ENCODE measurements at regions not wholly inside any gene's neighbourhood (a gene's known extent, or its start where the extent isn't known, plus 50 kb on each side); places are given as distances from the start of the nearest gene placed in this dataset.

DNA sequence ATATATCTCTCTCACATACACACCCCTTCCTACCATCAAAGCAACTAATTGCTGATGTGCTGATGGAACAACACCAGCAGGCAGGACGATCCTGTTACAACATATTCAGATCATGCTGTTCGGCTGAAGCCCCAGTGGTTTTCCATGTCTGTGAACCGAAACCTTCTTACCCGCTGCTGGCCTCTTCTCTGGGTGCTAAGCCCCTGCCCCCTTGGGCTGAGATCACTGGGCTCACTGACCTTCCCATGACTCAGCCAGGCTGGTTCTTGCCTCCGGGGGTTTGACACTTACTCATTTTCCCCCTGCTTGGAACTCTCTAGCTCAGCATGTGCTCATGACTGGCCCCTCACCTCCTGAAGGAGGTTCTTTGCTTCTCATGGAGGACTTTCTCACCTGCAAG lies 122.0 kb upstream of the RGMA start (continued):
- TF ChIP-seq ATF7 (IDR thresholded peaks at IDR 0.05; ENCODE audit: low read depth) (no peak), ZBED1 (IDR thresholded peaks at IDR 0.05; ENCODE audit: borderline replicate concordance) (no peak), JUND (IDR thresholded peaks at IDR 0.05; ENCODE audit: low read depth, low read length) (no peak), ZNF217 (IDR thresholded peaks at IDR 0.05) (no peak), NR2F1 (conservative IDR thresholded peaks at IDR 0.05) (no peak), YY1 (IDR thresholded peaks at IDR 0.05; ENCODE audit: low read depth, low read length) (no peak), RFX5 (IDR thresholded peaks at IDR 0.05; ENCODE audit: low read depth, low read length) (no peak), POLR2AphosphoS2 (IDR thresholded peaks at IDR 0.05; ENCODE audit: low read depth, low read length) (no peak), HDGF (IDR thresholded peaks at IDR 0.05) (no peak), MTA2 (IDR thresholded peaks at IDR 0.05; ENCODE audit: low read depth) (no peak), MTA3 (IDR thresholded peaks at IDR 0.05; ENCODE audit: borderline replicate concordance, low read length) (no peak), ZNF622 (IDR thresholded peaks at IDR 0.05) (no peak), CHD4 (IDR thresholded peaks at IDR 0.05) (no peak)
- TF ChIP-seq, protein P1, sequence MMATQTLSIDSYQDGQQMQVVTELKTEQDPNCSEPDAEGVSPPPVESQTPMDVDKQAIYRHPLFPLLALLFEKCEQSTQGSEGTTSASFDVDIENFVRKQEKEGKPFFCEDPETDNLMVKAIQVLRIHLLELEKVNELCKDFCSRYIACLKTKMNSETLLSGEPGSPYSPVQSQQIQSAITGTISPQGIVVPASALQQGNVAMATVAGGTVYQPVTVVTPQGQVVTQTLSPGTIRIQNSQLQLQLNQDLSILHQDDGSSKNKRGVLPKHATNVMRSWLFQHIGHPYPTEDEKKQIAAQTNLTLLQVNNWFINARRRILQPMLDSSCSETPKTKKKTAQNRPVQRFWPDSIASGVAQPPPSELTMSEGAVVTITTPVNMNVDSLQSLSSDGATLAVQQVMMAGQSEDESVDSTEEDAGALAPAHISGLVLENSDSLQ (IDR thresholded peaks at IDR 0.05): no peak

DNA sequence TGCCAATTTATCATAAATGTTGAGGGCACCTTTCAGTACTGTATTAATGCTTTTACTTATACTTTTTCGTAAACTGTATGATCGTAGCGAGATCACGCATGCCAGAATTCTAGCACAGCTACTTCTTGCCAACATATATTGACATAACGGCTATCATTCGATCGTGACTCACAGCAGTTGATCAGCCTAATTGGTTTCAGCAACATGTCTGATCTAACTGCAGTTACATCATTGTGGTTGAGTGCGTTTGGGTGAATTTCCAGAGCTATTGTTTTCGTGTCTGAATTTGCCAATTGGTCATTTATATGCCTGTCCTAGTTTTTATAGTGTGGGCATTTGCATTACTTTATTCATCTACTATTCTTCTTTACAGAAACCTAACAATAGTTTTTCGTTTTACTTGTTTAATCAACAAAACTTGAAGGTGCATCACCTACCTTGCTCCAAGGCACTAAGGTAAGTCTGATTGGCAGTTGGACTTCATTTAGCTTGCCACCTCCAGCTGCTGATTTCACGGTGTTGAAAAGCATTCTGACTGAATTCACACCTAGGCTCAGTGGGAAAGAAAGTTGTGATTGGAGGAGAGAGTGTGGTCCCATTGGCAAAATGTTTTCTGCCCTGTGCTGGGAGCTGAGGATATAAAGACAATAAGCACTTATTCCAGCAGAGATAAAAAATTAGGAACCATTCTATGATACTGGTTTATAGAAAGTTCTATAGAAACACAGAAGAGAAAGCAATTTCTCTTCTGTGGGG lies 120.9 kb upstream of the RGMA start:
- no peaks in the 10 kb centered on the region for H4K20me1 ChIP-seq (ENCODE audit: control insufficient read depth, insufficient read depth)
- H2AFZ ChIP-seq (ENCODE audit: control insufficient read depth, low read depth, low read length): no peak overlapping the region
- H3K36me3 ChIP-seq (ENCODE audit: control insufficient read depth in 2 of 2, insufficient read depth in 2 of 2, low read length in 1 of 2): no peaks in the 10 kb centered on the region
- TF ChIP-seq TARDBP (IDR thresholded peaks at IDR 0.05; ENCODE audit: borderline replicate concordance) (no peak), RBBP5 (conservative IDR thresholded peaks at IDR 0.05) (no peak), RUNX3 (IDR thresholded peaks at IDR 0.05; ENCODE audit: low read length) (no peak), ESRRA (IDR thresholded peaks at IDR 0.05; ENCODE audit: low read length) (no peak), HDAC6 (IDR thresholded peaks at IDR 0.05; ENCODE audit: unreplicated experiment) (no peak), CBFB (IDR thresholded peaks at IDR 0.05; ENCODE audit: low read depth) (no peak), CBX5 (IDR thresholded peaks at IDR 0.05; ENCODE audit: low read depth) (no peak), TCF12 (IDR thresholded peaks at IDR 0.05; ENCODE audit: low read depth, low read length) (no peak)
- WGBS (ENCODE audit: insufficient coverage, insufficient replicate concordance, low lambda C conversion rate, missing lambda C conversion rate): 36% methylated on average over 11 of the region's 11 CpGs
- H3K4me2 ChIP-seq (ENCODE audit: control insufficient read depth, insufficient read depth): no peak overlapping the region
- SMC1A ChIA-PET (ENCODE audit: uncharacterized antibody, unreplicated experiment): no interaction called here
- no peaks in the 10 kb centered on the region for H3K4me1 ChIP-seq (ENCODE audit: control insufficient read depth, insufficient read depth, low read length)
- no peak for ATAC-seq
- no TSS peak for BruUV-seq (replicated peaks)
- FAIRE-seq: no peak
- CTCF ChIA-PET: no interaction called here
- DNase-seq (ENCODE audit: low read depth, low spot score): no peak
- POLR2A ChIA-PET: no interaction called here
- RAD21 ChIA-PET (ENCODE audit: unreplicated experiment): no interaction called here
- H3K79me2 ChIP-seq (ENCODE audit: control insufficient read depth, insufficient read depth, low read length): no peaks in the 10 kb centered on the region
- H3K27ac ChIP-seq (ENCODE audit: control insufficient read depth, insufficient read depth): no peak overlapping the region
- intact Hi-C loops (cut with micrococcal nuclease; ENCODE audit: unreplicated experiment): loop anchor here (5.0 to 10.0 kb wide), 2 partner anchors 38 to 115 kb away; no protein-coding TSS in a partner anchor
- no peaks in the 10 kb centered on the region for H3K27me3 ChIP-seq (replicated peaks in 1 of 2; ENCODE audit: control insufficient read depth in 2 of 2, insufficient read depth in 2 of 2, low read length in 1 of 2)
- H3K9ac ChIP-seq (ENCODE audit: control insufficient read depth, insufficient read depth, low read length): no peak overlapping the region
- in situ Hi-C loops (cut with MboI): no loop called here
- no peak overlapping the region for H3K4me3 ChIP-seq
- no peaks in the 10 kb centered on the region for H3K9me3 ChIP-seq (replicated peaks; ENCODE audit: control insufficient read depth, insufficient read depth, low read length)

Measured in GM12878 (cell line).